HG02981 (cell line): ENCODE measurements at regions not wholly inside any gene's neighbourhood (a gene's known extent, or its start where the extent isn't known, plus 50 kb on each side); places are given as distances from the start of the nearest gene placed in this dataset.
"Not testable (repeated sequence)": the region's sequence is repeated elsewhere in the genome, so short reads cannot be mapped to it uniquely, and the experiment has no call there.

Experiments
- ATAC-seq: cut with Tn5 transposase; IDR thresholded peaks from one replicate; pipeline ENCODE4 v1.9.1; 2021; ENCODE audit warnings: mild to moderate bottlenecking, moderate library complexity; ENCODE audit not compliant: unreplicated experiment

- ATAC-seq, result no peak
These were observed 658.9 kb upstream of the SYT4 start for GRCh38 chr18:43936176-43936575.

GRCh38 chr18:43949291-43949690, 672.0 kb upstream of the SYT4 start:
- ATAC-seq, result no peak

- no peak for ATAC-seq
These were observed 672.8 kb upstream of the SYT4 start for GRCh38 chr18:43950062-43950461.

- no peak for ATAC-seq
These were observed 675.1 kb upstream of the SYT4 start for GRCh38 chr18:43952398-43952797.

DNA sequence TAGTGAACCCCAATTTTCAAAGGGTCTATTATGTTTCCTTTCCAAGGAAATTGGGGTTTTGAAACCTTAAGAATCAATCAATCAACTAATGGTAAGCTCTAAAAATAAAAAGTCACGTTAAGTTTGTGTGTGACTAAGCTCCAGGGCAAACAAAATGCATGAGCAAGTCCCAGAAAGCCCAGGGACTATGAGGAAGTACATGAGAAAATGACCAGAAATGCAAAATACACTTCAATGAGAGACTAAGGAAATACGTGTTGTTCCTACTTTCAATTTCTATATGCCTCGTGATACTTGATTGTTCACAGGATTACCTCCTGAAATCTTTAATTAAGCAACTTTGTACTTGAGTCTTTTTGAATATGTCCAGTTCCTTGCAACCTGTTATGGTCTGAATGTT, 684.4 kb upstream of the SYT4 start:
- ATAC-seq, result no peak

DNA sequence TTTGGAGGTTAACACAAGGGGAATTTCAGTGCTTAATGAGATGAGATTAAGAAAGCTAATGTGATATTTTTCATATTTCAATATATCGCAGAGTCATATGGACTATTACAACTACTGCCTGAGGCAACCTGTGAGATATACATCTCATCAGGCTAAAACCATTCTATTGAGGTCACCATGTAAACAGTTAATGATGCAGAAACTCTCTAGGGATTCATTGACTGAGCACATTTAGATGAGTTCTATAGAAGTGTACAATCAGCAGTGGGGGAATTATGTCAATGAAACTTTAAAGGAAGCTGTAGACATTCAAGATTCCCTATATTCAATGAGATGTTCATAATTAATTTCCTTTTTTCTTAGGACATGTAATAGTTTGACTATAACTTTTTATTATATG, 687.4 kb upstream of the SYT4 start:
- ATAC-seq, result no peak

DNA sequence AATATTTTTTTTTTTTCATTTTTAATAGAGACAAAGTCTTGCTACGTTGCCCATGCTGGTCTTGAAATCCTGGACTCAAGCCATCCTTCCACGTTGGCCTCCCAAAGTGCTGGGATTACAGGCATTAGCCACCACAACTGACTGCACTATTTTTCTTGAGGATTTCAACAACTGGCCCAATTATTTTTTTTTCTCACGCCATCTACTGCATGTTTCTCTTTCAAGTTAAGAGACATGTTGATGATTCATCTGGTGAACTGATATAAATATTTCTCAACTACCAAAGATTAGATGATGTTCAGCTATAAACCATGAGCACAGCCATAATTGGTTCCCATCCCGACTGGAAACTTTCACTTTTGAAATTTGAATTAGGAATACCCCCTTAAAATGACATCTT, 688.4 kb upstream of the SYT4 start:
- ATAC-seq, result no peak

- no peak for ATAC-seq
These were observed 693.4 kb upstream of the SYT4 start for GRCh38 chr18:43970656-43971055.

GRCh38 chr18:43978174-43978573, 700.9 kb upstream of the SYT4 start:
- no peak for ATAC-seq

DNA sequence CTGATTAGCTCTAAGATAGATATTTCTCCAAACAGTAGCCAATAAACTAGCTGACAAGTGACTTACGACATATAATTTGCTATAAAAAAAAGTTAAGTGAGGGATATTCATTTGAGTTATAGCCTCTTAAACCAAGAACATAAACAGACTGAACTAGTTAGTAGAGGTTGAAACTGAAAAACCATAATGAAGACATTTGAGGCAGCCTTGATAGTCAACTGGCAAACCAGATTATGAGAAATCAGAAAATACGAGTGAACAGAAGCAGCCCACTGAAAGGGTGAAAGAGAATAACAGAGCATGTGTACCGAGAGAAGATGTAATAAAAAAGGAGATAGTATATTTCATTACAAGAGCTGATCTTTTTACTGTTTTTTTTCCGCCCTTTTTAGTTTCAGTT, 698.1 kb upstream of the SETBP1 start:
- no peak for ATAC-seq

DNA sequence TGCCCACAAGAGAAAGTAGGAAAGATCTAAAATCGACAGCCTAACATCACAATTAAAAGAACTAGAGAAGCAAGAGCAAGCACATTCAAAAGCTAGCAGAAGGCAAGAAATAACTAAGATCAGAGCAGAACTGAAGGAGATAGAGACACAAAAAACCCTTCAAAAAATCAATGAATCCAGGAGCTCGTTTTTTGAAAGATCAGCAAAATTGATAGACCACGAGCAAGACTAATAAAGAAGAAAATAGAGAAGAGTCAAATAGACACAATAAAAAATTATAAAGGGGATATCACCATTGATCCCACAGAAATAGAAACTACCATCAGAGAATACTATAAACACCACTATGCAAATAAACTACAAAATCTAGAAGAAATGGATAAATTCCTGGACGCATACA, 693.6 kb upstream of the SETBP1 start:
- ATAC-seq, result not testable (repeated sequence)

DNA sequence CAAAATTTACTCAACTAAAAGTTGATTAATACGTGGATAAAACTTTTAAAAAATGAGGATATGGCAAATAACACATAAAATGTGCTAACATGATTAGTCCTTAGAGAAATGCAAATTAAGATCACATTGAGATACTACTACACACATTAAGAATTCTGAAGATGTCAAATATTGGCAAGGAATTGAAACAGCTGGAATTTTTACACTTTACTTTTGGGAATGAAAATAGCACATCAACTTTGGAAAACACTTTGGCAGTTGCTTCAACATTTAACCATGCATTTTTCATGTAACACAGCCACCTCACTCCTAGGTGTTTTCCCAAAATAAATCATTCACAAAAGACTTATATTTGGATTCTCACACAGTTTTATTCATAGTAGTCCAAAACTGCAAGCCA, 687.9 kb upstream of the SETBP1 start:
- ATAC-seq, result no peak

DNA sequence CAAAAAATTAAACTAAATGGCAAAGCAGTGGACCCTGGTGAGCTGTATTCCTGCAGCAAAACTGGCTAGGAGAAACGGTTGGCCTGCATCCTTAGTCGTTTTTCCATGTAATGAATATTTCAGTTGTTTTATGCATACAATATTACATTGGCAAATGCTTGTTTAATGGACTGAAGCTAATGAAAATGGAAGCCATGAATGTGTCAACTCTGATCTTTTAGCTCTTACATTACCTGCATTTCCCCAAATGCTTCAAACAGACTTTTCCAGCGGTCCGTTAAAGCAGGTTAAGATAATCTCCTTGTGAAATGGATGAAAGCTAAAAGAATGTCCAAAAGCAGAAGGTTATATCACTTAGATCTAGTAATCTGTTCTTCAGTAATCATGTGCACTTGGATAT, 686.3 kb upstream of the SETBP1 start:
- ATAC-seq, result no peak

DNA sequence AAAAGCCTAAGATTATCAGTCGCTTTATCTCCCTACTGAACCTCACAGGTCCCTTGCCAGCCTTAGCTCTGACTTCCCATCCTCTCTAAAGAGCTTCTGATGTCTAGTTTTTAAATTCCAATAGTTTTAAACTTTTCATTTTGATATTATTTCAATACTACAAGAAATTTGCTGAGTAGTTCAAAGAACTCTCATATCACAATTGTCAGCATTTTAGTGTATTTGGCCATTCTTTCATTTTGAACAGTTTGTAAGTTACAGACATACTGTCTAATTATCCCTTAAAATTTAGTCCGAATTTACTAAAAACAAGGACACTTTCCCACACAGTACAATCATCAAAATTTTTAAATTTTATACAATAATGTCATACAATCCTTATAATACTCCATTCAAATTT, 666.8 kb upstream of the SETBP1 start:
- no peak for ATAC-seq

GRCh38 chr18:44025421-44025820, 655.3 kb upstream of the SETBP1 start:
- no peak for ATAC-seq

GRCh38 chr18:44028109-44028508, 652.6 kb upstream of the SETBP1 start:
- ATAC-seq, result no peak

DNA sequence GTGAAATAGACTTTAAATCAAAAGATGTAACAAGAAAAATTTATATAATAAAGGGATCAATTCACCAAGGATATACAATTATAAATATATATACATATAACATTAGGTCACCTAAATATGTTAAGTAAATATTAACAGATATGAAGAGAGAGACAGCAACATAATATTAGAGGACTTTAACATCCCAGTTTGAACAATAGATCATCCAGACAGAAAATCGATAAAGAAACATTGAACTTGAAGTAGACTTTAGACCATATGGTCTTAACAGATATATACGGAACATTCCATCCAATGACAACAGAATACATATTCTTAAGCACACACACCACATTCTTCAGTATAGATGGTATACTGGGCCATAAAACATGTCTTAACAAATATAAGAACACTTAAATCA, 649.6 kb upstream of the SETBP1 start:
- ATAC-seq, result no peak

DNA sequence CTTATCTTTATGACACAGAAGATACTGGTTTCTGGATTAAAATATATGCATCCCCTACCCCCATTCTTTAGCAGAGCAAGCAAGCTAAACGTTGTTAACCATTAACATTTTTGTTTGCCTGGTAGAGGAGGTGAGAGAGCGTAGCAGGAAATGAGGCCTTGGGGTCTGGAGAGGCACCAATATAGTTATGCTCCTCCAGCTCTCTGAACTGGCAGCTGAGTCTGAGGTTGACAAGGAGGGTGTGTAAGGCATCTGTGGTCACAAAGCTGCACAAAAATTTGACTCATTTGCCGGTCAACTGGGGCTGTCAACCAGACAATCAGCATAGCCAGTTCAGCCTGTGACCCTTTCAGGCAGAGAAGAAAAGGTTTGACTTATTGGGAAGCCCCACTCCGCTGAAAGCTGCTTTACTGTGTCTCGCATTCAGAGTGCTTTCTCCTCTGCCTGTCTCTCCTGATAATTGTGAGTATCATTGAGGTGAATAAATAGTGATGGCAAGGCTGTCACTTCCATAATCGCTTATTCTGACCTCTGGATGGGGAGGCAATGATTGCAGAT, 647.5 kb upstream of the SETBP1 start:
- ATAC-seq, result peak; percentile 82

DNA sequence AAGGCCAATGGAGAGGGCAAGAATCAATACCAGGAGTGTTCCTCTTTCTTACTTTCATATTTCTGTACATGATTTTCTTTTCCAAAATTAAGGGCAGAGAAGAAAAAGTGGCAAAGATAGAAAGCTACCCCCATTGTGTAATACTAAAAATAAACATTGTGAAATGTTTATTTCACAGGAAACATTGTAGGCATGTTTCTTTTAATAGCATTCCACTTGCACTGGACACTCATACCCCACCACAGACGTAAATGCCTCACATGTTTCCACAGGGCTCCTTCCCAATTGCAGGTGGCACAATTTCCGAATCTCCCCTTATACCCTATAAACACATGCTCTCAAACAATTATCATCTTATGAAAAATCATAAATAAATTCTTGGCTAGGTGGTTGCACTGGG, 645.1 kb upstream of the SETBP1 start:
- no peak for ATAC-seq

- ATAC-seq, result no peak
These were observed 644.2 kb upstream of the SETBP1 start for GRCh38 chr18:44036501-44036900.

GRCh38 chr18:44039216-44039615, 641.5 kb upstream of the SETBP1 start:
- ATAC-seq, result no peak

- ATAC-seq, result no peak
These were observed 640.9 kb upstream of the SETBP1 start for GRCh38 chr18:44039826-44040225.

DNA sequence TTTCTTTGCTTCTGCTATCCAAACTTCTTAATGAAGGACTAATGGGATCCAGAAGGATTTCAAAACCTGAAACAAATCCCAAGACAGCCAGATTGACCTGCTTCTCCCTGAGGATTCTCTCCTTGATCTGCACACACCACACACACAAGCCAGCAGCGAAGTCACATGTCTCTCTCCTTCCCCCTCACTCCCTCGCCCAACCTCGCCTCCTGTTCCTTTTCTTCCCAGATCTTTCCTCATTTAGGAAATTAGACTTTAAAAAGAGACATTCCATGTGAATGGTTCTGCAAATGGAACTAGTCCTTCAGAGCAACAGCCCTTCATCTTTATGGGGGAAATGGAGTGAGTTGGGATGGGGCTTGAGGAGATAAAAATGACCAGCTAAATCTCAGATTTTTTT, 639.1 kb upstream of the SETBP1 start:
- ATAC-seq, result no peak

DNA sequence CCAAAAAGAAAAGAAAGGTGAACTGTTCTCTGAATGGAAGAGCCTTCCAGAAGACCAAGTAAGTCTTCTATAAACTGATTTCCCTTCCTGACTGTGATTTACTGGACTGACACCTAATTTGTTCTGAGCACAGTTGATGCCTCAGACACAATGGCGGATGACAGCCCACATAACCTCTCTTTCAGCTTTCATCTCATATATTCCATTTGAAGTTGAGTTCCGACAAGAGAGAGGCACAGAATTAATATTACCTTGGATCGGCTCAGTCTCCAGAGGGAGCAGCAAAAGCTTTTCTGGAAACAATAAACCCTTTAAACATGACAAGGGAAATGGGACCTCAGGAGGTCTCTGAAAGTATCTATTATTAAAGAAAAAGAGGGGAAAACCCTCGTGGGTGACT, 638.7 kb upstream of the SETBP1 start:
- ATAC-seq, result no peak
